ENCODE measurements at regions not wholly inside any gene's neighbourhood (a gene's known extent, or its start where the extent isn't known, plus 50 kb on each side); places are given as distances from the start of the nearest gene placed in this dataset.

DNA sequence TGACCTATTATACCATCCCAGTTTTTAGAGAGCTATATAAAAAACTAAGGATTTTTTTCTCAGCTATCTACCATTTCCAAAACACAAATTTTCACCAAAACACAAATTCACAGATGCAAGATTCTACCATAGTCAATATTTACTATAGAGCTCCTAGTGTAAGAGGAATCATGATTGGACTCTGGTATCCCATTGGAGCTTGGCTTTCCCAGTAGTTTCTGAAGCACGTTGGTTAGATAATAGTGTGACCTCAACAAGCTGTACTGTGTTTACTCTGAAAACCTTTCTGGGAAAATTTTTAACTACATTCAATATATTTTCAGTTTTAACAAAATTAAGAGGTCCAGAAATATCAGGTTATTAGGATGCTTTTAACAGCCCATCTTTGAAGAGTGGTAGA lies 660.6 kb upstream of the SLC10A2 start:
- no peaks in the 10 kb centered on the region for H3K9me3 ChIP-seq
- H3K36me3 ChIP-seq, result no peaks in the 10 kb centered on the region
- H3K4me3 ChIP-seq, result no peak overlapping the region
- H3K27me3 ChIP-seq, result no peaks in the 10 kb centered on the region
- no peaks in the 10 kb centered on the region for H3K4me1 ChIP-seq
- H3K27ac ChIP-seq, result no peak overlapping the region
- ATAC-seq (peak; percentile 74 to 85 (median 78)), DNase-seq (no peak)
- WGBS (ENCODE audit: insufficient coverage, low coverage, low lambda C conversion rate, missing lambda C conversion rate), result 5% methylated on average over 1 of the region's 1 CpG
- intact Hi-C loops (cut with DNase I), result no loop called here
- TF ChIP-seq CTCF (IDR thresholded peaks at IDR 0.05), result no peak
- no peak for TF ChIP-seq POLR2A (IDR thresholded peaks at IDR 0.05)

DNA sequence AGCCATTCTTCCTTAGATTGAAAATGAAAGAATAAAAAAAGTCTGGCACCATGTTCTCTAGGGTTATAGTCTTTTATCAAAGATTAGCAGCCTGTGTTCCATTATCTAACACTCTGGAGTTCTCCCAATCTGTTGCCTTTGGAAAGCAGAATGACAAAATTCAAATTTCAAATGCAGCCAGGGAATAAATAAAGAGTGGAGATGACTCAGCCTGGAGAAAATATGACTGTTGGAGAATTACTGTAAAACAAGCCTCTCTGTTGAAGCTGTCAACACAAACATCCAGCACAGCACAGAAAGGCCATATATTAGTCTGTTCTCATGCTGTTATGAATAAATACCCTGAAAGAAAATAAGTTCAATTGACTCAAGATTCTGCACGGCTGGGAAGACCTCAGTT lies 650.5 kb upstream of the SLC10A2 start:
- no peak overlapping the region for H3K4me3 ChIP-seq
- intact Hi-C loops (cut with DNase I), result no loop called here
- H3K4me1 ChIP-seq, result no peaks in the 10 kb centered on the region
- H3K9me3 ChIP-seq, result no peaks in the 10 kb centered on the region
- DNase-seq (no peak), ATAC-seq (no peak)
- TF ChIP-seq CTCF (IDR thresholded peaks at IDR 0.05) (no peak), POLR2A (IDR thresholded peaks at IDR 0.05) (no peak)
- H3K27ac ChIP-seq, result no peak overlapping the region
- WGBS (ENCODE audit: insufficient coverage, low coverage, low lambda C conversion rate, missing lambda C conversion rate), result 0% methylated on average over 1 of the region's 1 CpG
- H3K27me3 ChIP-seq, result no peaks in the 10 kb centered on the region
- no peaks in the 10 kb centered on the region for H3K36me3 ChIP-seq

DNA sequence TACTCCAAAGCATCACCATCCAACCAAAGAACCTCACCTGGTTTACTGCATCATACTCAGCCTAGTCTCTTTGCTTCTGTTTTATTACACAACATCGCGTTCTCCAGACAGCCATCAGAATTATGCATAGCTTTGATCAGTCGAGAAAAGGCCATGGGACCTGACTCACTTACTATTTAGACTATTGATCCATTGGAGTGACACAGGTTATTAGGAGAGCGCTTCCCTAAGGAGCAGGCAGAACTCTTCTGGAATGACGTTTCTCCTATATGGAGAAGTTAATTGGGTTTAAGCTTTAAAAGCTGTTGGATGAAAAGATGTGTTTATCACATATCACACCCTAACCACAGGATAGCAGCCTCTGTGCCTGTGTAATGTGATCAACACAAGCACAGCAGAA lies 649.1 kb upstream of the SLC10A2 start:
- Histone ChIP-seq H3K36me3 (no peaks in the 10 kb centered on the region), H3K4me1 (no peaks in the 10 kb centered on the region), H3K9me3 (no peaks in the 10 kb centered on the region), H3K4me3 (no peak overlapping the region), H3K27me3 (no peaks in the 10 kb centered on the region), H3K27ac (no peak overlapping the region)
- no peak for ATAC-seq
- 71% methylated on average over 5 of the region's 5 CpGs for WGBS (ENCODE audit: insufficient coverage, low coverage, low lambda C conversion rate, missing lambda C conversion rate)
- TF ChIP-seq CTCF (IDR thresholded peaks at IDR 0.05) (no peak), POLR2A (IDR thresholded peaks at IDR 0.05) (no peak)
- no peak for DNase-seq
- intact Hi-C loops (cut with DNase I), result no loop called here

GRCh38 chr13:103703246-103703645 lies 637.0 kb upstream of the SLC10A2 start:
- Histone ChIP-seq H3K4me3 (no peak overlapping the region), H3K27ac (no peak overlapping the region), H3K4me1 (no peaks in the 10 kb centered on the region), H3K27me3 (no peaks in the 10 kb centered on the region), H3K9me3 (no peaks in the 10 kb centered on the region), H3K36me3 (no peaks in the 10 kb centered on the region)
- DNase-seq, result no peak
- ATAC-seq, result no peak
- TF ChIP-seq CTCF (IDR thresholded peaks at IDR 0.05) (no peak), POLR2A (IDR thresholded peaks at IDR 0.05) (no peak)
- intact Hi-C loops (cut with DNase I), result no loop called here
- WGBS (ENCODE audit: insufficient coverage, low coverage, low lambda C conversion rate, missing lambda C conversion rate), result 75% methylated on average over 1 of the region's 1 CpG

- no peak overlapping the region for H3K4me3 ChIP-seq
- TF ChIP-seq POLR2A (IDR thresholded peaks at IDR 0.05) (no peak), CTCF (IDR thresholded peaks at IDR 0.05) (no peak)
- ATAC-seq (no peak), DNase-seq (no peak)
- no peaks in the 10 kb centered on the region for H3K36me3 ChIP-seq
- no peaks in the 10 kb centered on the region for H3K9me3 ChIP-seq
- no peaks in the 10 kb centered on the region for H3K4me1 ChIP-seq
- 86% methylated on average over 5 of the region's 5 CpGs for WGBS (ENCODE audit: insufficient coverage, low coverage, low lambda C conversion rate, missing lambda C conversion rate)
- intact Hi-C loops (cut with DNase I), result no loop called here
- H3K27me3 ChIP-seq, result no peaks in the 10 kb centered on the region
- no peak overlapping the region for H3K27ac ChIP-seq
These were observed 631.8 kb upstream of the SLC10A2 start for GRCh38 chr13:103698000-103698399.

Measured in right lobe of liver (tissue), 6 donors.